ENCODE measurements at regions not wholly inside any gene's neighbourhood (a gene's known extent, or its start where the extent isn't known, plus 50 kb on each side); places are given as distances from the start of the nearest gene placed in this dataset.

DNA sequence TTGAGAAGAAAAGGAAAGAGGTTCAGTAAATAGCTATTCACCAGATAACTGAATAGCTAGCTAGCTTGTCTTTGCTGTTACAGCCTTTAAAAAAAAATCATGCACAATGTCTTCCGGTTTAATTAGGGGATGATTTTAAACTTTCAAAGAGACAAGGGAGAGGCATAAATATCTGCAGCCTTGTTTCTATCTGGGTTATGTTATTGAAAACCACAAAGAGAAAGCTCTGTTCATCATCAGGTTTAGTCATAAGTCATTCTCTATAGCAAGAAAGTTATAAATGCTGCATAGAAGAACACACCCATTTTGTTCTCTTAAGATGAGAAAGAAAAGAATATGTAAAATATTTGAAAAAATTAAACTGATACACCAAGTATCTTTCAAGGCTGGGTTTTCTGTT, 1046.9 kb downstream of the AACS start:
- Mint-ChIP-seq H3K4me1 (ENCODE audit: insufficient read depth, unreplicated experiment) (no peaks in the 10 kb centered on the region), H3K36me3 (ENCODE audit: insufficient read depth, unreplicated experiment) (no peaks in the 10 kb centered on the region), H3K9me3 (ENCODE audit: unreplicated experiment) (no peaks in the 10 kb centered on the region), H3K27ac (ENCODE audit: low read depth, unreplicated experiment) (no peak overlapping the region), H3K4me3 (ENCODE audit: unreplicated experiment) (no peak overlapping the region), H3K27me3 (ENCODE audit: insufficient read depth, unreplicated experiment) (no peaks in the 10 kb centered on the region)
- ChIA-PET CTCF (interaction anchor here (0.8 kb wide), 2 partner anchors 41 to 513 kb away, joined by 3 read pairs; no protein-coding TSS in a partner anchor), POLR2A (interaction anchor here (1.0 kb wide), 1 partner anchor 51 kb away, joined by 3 read pairs; no protein-coding TSS in a partner anchor)
- BruUV-seq (replicated peaks) = no TSS peak
- intact Hi-C loops (cut with micrococcal nuclease) = no loop called here
- DNase-seq (ENCODE audit: unreplicated experiment) = no peak
- TF ChIP-seq, protein P1, sequence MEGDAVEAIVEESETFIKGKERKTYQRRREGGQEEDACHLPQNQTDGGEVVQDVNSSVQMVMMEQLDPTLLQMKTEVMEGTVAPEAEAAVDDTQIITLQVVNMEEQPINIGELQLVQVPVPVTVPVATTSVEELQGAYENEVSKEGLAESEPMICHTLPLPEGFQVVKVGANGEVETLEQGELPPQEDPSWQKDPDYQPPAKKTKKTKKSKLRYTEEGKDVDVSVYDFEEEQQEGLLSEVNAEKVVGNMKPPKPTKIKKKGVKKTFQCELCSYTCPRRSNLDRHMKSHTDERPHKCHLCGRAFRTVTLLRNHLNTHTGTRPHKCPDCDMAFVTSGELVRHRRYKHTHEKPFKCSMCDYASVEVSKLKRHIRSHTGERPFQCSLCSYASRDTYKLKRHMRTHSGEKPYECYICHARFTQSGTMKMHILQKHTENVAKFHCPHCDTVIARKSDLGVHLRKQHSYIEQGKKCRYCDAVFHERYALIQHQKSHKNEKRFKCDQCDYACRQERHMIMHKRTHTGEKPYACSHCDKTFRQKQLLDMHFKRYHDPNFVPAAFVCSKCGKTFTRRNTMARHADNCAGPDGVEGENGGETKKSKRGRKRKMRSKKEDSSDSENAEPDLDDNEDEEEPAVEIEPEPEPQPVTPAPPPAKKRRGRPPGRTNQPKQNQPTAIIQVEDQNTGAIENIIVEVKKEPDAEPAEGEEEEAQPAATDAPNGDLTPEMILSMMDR (IDR thresholded peaks at IDR 0.05; ENCODE audit: unreplicated experiment) = no peak

DNA sequence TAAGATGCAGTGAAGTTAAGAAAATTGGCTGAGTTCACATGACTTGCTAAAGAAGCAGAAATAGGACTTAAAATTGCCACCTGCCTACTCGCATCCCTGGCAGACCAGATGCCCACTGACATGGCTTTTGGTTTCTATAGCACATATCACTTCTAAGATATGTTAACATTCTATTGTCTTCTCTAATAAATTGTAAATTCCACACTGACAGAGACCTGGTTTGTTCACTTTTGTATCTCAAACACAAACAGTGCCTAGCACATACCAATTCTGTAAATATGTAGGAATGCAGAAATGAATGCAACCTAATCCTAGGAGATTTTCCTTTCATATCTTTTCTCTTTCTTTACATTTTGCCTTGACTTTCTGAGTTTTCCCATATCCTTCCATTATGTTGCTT, 1047.6 kb downstream of the AACS start:
- H3K27me3 Mint-ChIP-seq (ENCODE audit: insufficient read depth, unreplicated experiment) = no peaks in the 10 kb centered on the region
- TF ChIP-seq, protein P1 (IDR thresholded peaks at IDR 0.05; ENCODE audit: unreplicated experiment) = no peak

DNA sequence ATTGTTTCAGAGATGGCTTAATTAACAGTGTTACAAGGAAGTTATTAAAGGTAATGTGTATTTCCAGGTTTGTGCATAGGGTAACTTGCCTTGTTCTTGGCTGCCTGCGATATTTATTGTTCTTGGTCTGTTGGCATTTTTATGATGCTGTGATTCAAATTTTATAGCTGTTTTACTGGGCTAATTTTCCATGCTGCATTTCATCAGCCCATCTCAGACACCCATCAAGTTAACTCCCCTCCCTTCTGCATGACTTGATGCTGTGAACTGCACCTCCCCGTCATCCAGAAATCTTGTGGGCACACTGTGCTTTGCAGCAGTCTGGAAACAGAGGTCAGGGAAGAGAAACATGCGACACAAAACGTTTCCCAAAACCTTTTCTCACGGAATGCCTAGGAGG, 1049.2 kb downstream of the AACS start:
- no peak overlapping the region for H3K4me3 Mint-ChIP-seq (ENCODE audit: unreplicated experiment)
- intact Hi-C loops (cut with micrococcal nuclease) = no loop called here
- no peaks in the 10 kb centered on the region for H3K9me3 Mint-ChIP-seq (ENCODE audit: unreplicated experiment)
- H3K27me3 Mint-ChIP-seq (ENCODE audit: insufficient read depth, unreplicated experiment) = no peaks in the 10 kb centered on the region
- H3K27ac Mint-ChIP-seq (ENCODE audit: low read depth, unreplicated experiment) = no peak overlapping the region
- POLR2A ChIA-PET = no interaction called here
- CTCF ChIA-PET = interaction anchor here (0.9 kb wide), 1 partner anchor 633 kb away, joined by 3 read pairs; no protein-coding TSS in a partner anchor
- DNase-seq (ENCODE audit: unreplicated experiment) = no peak
- BruUV-seq (replicated peaks) = no TSS peak
- no peaks in the 10 kb centered on the region for H3K4me1 Mint-ChIP-seq (ENCODE audit: insufficient read depth, unreplicated experiment)
- no peaks in the 10 kb centered on the region for H3K36me3 Mint-ChIP-seq (ENCODE audit: insufficient read depth, unreplicated experiment)
- TF ChIP-seq, protein P1 (IDR thresholded peaks at IDR 0.05; ENCODE audit: unreplicated experiment) = no peak

More for the DNA sequence above, 1047.6 kb downstream of the AACS start:
- no peak for DNase-seq (ENCODE audit: unreplicated experiment)
- H3K36me3 Mint-ChIP-seq (ENCODE audit: insufficient read depth, unreplicated experiment) = no peaks in the 10 kb centered on the region
- no peak overlapping the region for H3K27ac Mint-ChIP-seq (ENCODE audit: low read depth, unreplicated experiment)
- CTCF ChIA-PET = no interaction called here
- no TSS peak for BruUV-seq (replicated peaks)
- H3K9me3 Mint-ChIP-seq (ENCODE audit: unreplicated experiment) = no peaks in the 10 kb centered on the region
- POLR2A ChIA-PET = interaction anchor here (1.0 kb wide), 1 partner anchor 51 kb away, joined by 3 read pairs; no protein-coding TSS in a partner anchor
- no peak overlapping the region for H3K4me3 Mint-ChIP-seq (ENCODE audit: unreplicated experiment)
- no peaks in the 10 kb centered on the region for H3K4me1 Mint-ChIP-seq (ENCODE audit: insufficient read depth, unreplicated experiment)
- intact Hi-C loops (cut with micrococcal nuclease) = no loop called here

DNA sequence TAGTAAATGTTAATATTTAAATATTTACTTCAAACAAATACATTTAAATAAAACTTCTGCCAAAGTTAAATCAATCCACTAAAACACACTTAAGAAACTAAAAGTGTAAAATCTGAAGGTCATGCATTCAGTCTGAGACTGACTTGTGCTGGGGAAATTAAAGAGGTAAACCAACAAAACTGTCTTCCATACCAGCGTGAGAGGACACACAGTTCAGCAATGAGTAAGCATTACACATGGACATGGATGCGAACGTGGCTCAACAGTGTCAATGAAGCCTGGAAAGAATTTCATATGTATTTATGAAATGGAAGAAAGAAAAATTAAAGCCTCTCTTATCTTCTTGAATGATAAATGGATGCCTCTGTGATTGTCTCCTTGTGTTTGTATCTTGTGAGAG, 1052.3 kb downstream of the AACS start:
- Mint-ChIP-seq H3K4me1 (ENCODE audit: insufficient read depth, unreplicated experiment) (no peaks in the 10 kb centered on the region), H3K9me3 (ENCODE audit: unreplicated experiment) (peaks cover 7% of the 10 kb centered on the region), H3K36me3 (ENCODE audit: insufficient read depth, unreplicated experiment) (no peaks in the 10 kb centered on the region), H3K27me3 (ENCODE audit: insufficient read depth, unreplicated experiment) (no peaks in the 10 kb centered on the region), H3K4me3 (ENCODE audit: unreplicated experiment) (no peak overlapping the region), H3K27ac (ENCODE audit: low read depth, unreplicated experiment) (no peak overlapping the region)
- CTCF ChIA-PET = interaction anchor here (0.6 kb wide), 2 partner anchors 15 to 638 kb away, joined by 3 to 4 read pairs; no protein-coding TSS in a partner anchor
- TF ChIP-seq, protein P1 (IDR thresholded peaks at IDR 0.05; ENCODE audit: unreplicated experiment) = no peak
- no TSS peak for BruUV-seq (replicated peaks)
- POLR2A ChIA-PET = no interaction called here
- intact Hi-C loops (cut with micrococcal nuclease) = no loop called here
- DNase-seq (ENCODE audit: unreplicated experiment) = no peak
